Neural cell (in vitro differentiated cells): ENCODE measurements at regions not wholly inside any gene's neighbourhood (a gene's known extent, or its start where the extent isn't known, plus 50 kb on each side); places are given as distances from the start of the nearest gene placed in this dataset.

ENCODE experiments used
- H2AFZ ChIP-seq: fragments of 200-600, 300-800 bp; sonication (generic), shearing (Covaris generic); 2 replicates; pipeline ENCODE4 v1.6.0; 2014; ENCODE audit warnings: low read depth, mild to moderate bottlenecking, antibody characterized with exemption, low read length, moderate library complexity
- H3F3A ChIP-seq: fragments of 200-600 bp; shearing (Covaris generic); 2 replicates; pipeline ENCODE4 v1.6.1; 2016; ENCODE audit warnings: mild to moderate bottlenecking, moderate library complexity, mixed read lengths, antibody characterized with exemption, low read length; ENCODE audit not compliant: insufficient read depth, poor library complexity, severe bottlenecking
- H3K27ac ChIP-seq: fragments of 200-600, 300-800 bp; sonication (generic), shearing (Covaris generic); 2 replicates; pipeline ENCODE4 v1.5.1; 2014; ENCODE audit warnings: mild to moderate bottlenecking, low read length, moderate library complexity
- H3K27me3 ChIP-seq: fragments of 300-800, 200-600 bp; sonication (generic), shearing (Covaris generic); 2 replicates; pipeline ENCODE4 v1.6.0; 2014; ENCODE audit warnings: mild to moderate bottlenecking, low read depth, low read length, moderate library complexity; ENCODE audit not compliant: insufficient read depth
- H3K36me3 ChIP-seq: fragments of 300-800, 200-600 bp; sonication (generic), shearing (Covaris generic); 2 replicates; pipeline ENCODE4 v1.5.1; 2014; ENCODE audit warnings: mild to moderate bottlenecking, antibody characterized with exemption, low read length, moderate library complexity; ENCODE audit not compliant: insufficient read depth
- H3K4me2 ChIP-seq: fragments of 300-800, 200-600 bp; sonication (generic), shearing (Covaris generic); 2 replicates; pipeline ENCODE4 v1.6.0; 2014; ENCODE audit warnings: mild to moderate bottlenecking, low read length
- H3K4me3 ChIP-seq: fragments of 300-800, 200-600 bp; sonication (generic), shearing (Covaris generic); 2 replicates; pipeline ENCODE4 v1.5.1; 2014; ENCODE audit warnings: mild to moderate bottlenecking, low read length, moderate library complexity
- H3K79me2 ChIP-seq: fragments of 200-600 bp; shearing (Covaris generic); replicated peaks from 2 replicates; pipeline ENCODE4 v1.6.0; 2014; ENCODE audit warnings: mild to moderate bottlenecking, low read length, moderate library complexity; ENCODE audit not compliant: insufficient read depth
- H3K9ac ChIP-seq: fragments of 300-800, 200-600 bp; sonication (generic), shearing (Covaris generic); 2 replicates; pipeline ENCODE4 v1.6.1; 2016; ENCODE audit warnings: mild to moderate bottlenecking, low read length, mixed read lengths
- H3K9me2 ChIP-seq: fragments of 200-600 bp; shearing (Covaris generic); 2 replicates; pipeline ENCODE4 v1.6.1; 2016; ENCODE audit warnings: mild to moderate bottlenecking, low read length, mixed read lengths; ENCODE audit not compliant: insufficient read depth
- H3K9me3 ChIP-seq: fragments of 200-600, 300-800 bp; sonication (generic), shearing (Covaris generic); 2 replicates; pipeline ENCODE4 v1.6.1; 2016; ENCODE audit warnings: mild to moderate bottlenecking, mixed run types, low read length, moderate library complexity, mixed read lengths
- H4K20me1 ChIP-seq: fragments of 200-600 bp; shearing (Covaris generic); 2 replicates; pipeline ENCODE4 v1.6.1; 2016; ENCODE audit warnings: mild to moderate bottlenecking, mixed run types; ENCODE audit not compliant: insufficient read depth
- EP300 ChIP-seq: fragments of 450-650 bp; conservative IDR thresholded peaks from 2 replicates; pipeline ENCODE4 v1.6.1; 2014; ENCODE audit warnings: antibody characterized with exemption, mild to moderate bottlenecking, moderate library complexity; ENCODE audit not compliant: poor library complexity, severe bottlenecking
- EZH2 ChIP-seq: fragments of 200-600, 300-800 bp; shearing (Covaris generic), sonication (generic); IDR thresholded peaks from 2 replicates; pipeline ENCODE4 v1.6.1; 2014; ENCODE audit warnings: antibody characterized with exemption, low read length, borderline replicate concordance, mild to moderate bottlenecking; ENCODE audit not compliant: insufficient read depth, poor library complexity, severe bottlenecking
- MXI1 ChIP-seq: fragments of 450-650 bp; conservative IDR thresholded peaks from 2 replicates; pipeline ENCODE4 v1.6.1; 2014; ENCODE audit warnings: antibody characterized with exemption, mild to moderate bottlenecking; ENCODE audit not compliant: poor library complexity, severe bottlenecking
- POLR2AphosphoS5 ChIP-seq: IDR thresholded peaks from 2 replicates; pipeline ENCODE4 v1.6.1; 2012
- RAD21 ChIP-seq: fragments of 450-650 bp; conservative IDR thresholded peaks from 2 replicates; pipeline ENCODE4 v1.6.1; 2014; ENCODE audit warnings: antibody characterized with exemption, mild to moderate bottlenecking, moderate library complexity
- SMC3 ChIP-seq: fragments of 450-650 bp; conservative IDR thresholded peaks from 2 replicates; pipeline ENCODE4 v1.6.1; 2014; ENCODE audit warnings: antibody characterized with exemption, mild to moderate bottlenecking, moderate library complexity; ENCODE audit not compliant: poor library complexity
- TAF1 ChIP-seq: IDR thresholded peaks from 2 replicates; pipeline ENCODE4 v1.6.1; 2012; ENCODE audit warnings: low read depth
- TF ChIP-seq, protein P1 (sequence below): IDR thresholded peaks from 2 replicates; pipeline ENCODE4 v1.6.1; 2012; ENCODE audit warnings: borderline replicate concordance
- TF ChIP-seq, protein P2 (sequence below): fragments of 450-650 bp; IDR thresholded peaks from 2 replicates; pipeline ENCODE4 v1.5.1; 2014; ENCODE audit warnings: antibody characterized with exemption, mild to moderate bottlenecking, moderate library complexity; ENCODE audit not compliant: poor library complexity, severe bottlenecking

DNA sequence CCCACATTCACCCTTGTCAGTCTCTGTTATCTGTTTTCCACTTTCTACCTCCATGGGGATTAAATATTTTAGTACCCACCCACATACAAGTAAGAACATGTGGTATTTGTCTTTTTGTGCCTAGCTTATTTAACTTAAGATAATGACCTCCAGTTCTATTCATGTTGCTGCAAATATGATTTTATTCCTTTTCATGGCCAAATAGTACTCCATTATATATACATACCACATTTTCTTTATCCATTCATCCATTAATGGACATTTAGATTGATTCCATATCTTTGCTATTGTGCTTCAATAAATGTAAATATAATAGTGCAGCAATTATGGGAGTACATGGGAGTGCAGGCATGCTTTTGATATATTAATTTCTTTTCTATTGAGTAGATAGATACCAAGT is 185.8 kb downstream of the RPAP3 start:
- Histone ChIP-seq H3K36me3 (no peaks in the 10 kb centered on the region), H3K27me3 (no peaks in the 10 kb centered on the region), H3F3A (no peaks in the 10 kb centered on the region)

DNA sequence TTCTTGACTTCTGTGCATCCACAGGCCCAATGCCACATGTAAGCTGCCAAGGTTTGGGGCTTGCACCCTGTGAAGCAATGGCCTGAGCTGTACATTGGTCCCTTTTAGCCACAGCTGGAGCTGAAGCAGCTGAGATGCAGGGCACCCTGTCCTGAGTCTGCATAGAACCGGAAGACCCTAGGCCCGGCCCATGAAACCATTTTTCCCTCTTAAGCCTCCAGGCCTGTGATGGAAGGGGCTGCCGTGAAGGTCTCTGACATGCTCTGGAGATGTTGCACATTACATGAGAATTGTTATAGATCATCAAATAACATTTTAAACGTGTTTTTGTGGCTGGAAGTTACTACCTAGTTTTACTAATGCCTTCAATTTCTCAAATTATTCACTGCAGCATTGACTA is 188.7 kb downstream of the RPAP3 start:
- no peaks in the 10 kb centered on the region for H3K27me3 ChIP-seq

More for the DNA sequence above, 185.8 kb downstream of the RPAP3 start:
- Histone ChIP-seq H3K9me2 (no peaks in the 10 kb centered on the region), H3K4me2 (no peak overlapping the region), H4K20me1 (no peaks in the 10 kb centered on the region), H3K9me3 (no peaks in the 10 kb centered on the region), H2AFZ (no peak overlapping the region), H3K4me3 (no peak overlapping the region), H3K9ac (no peak overlapping the region), H3K27ac (no peak overlapping the region), H3K79me2 (no peaks in the 10 kb centered on the region)
- TF ChIP-seq POLR2AphosphoS5: no peak
- TF ChIP-seq, protein P1, sequence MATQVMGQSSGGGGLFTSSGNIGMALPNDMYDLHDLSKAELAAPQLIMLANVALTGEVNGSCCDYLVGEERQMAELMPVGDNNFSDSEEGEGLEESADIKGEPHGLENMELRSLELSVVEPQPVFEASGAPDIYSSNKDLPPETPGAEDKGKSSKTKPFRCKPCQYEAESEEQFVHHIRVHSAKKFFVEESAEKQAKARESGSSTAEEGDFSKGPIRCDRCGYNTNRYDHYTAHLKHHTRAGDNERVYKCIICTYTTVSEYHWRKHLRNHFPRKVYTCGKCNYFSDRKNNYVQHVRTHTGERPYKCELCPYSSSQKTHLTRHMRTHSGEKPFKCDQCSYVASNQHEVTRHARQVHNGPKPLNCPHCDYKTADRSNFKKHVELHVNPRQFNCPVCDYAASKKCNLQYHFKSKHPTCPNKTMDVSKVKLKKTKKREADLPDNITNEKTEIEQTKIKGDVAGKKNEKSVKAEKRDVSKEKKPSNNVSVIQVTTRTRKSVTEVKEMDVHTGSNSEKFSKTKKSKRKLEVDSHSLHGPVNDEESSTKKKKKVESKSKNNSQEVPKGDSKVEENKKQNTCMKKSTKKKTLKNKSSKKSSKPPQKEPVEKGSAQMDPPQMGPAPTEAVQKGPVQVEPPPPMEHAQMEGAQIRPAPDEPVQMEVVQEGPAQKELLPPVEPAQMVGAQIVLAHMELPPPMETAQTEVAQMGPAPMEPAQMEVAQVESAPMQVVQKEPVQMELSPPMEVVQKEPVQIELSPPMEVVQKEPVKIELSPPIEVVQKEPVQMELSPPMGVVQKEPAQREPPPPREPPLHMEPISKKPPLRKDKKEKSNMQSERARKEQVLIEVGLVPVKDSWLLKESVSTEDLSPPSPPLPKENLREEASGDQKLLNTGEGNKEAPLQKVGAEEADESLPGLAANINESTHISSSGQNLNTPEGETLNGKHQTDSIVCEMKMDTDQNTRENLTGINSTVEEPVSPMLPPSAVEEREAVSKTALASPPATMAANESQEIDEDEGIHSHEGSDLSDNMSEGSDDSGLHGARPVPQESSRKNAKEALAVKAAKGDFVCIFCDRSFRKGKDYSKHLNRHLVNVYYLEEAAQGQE: no peak
- no peak for TF ChIP-seq TAF1
- TF ChIP-seq SMC3: no peak
- TF ChIP-seq RAD21: no peak
- no peak for TF ChIP-seq EP300
- TF ChIP-seq, protein P2, sequence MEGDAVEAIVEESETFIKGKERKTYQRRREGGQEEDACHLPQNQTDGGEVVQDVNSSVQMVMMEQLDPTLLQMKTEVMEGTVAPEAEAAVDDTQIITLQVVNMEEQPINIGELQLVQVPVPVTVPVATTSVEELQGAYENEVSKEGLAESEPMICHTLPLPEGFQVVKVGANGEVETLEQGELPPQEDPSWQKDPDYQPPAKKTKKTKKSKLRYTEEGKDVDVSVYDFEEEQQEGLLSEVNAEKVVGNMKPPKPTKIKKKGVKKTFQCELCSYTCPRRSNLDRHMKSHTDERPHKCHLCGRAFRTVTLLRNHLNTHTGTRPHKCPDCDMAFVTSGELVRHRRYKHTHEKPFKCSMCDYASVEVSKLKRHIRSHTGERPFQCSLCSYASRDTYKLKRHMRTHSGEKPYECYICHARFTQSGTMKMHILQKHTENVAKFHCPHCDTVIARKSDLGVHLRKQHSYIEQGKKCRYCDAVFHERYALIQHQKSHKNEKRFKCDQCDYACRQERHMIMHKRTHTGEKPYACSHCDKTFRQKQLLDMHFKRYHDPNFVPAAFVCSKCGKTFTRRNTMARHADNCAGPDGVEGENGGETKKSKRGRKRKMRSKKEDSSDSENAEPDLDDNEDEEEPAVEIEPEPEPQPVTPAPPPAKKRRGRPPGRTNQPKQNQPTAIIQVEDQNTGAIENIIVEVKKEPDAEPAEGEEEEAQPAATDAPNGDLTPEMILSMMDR: no peak
- no peak for TF ChIP-seq MXI1
- no peak for TF ChIP-seq EZH2

More for the DNA sequence above, 188.7 kb downstream of the RPAP3 start:
- Histone ChIP-seq H3K9me3 (no peaks in the 10 kb centered on the region), H3K27ac (no peak overlapping the region), H3K4me3 (no peak overlapping the region), H3F3A (no peaks in the 10 kb centered on the region), H3K9me2 (no peaks in the 10 kb centered on the region), H3K36me3 (no peaks in the 10 kb centered on the region), H4K20me1 (no peaks in the 10 kb centered on the region), H3K4me2 (no peak overlapping the region), H2AFZ (no peak overlapping the region), H3K9ac (no peak overlapping the region), H3K79me2 (no peaks in the 10 kb centered on the region)
- TF ChIP-seq EP300 (no peak), MXI1 (no peak), EZH2 (no peak), RAD21 (no peak), TAF1 (no peak), SMC3 (no peak), POLR2AphosphoS5 (no peak)
- TF ChIP-seq, protein P2: no peak
- TF ChIP-seq, protein P1: no peak
